Caki2 (cell line): ENCODE measurements at regions not wholly inside any gene's neighbourhood (a gene's known extent, or its start where the extent isn't known, plus 50 kb on each side); places are given as distances from the start of the nearest gene placed in this dataset.

Experiments used
- DNase-seq: peaks from one replicate; pipeline ENCODE4 v3.0.0-alpha.2; 2015; ENCODE audit warnings: low read depth
- in situ Hi-C: cut with HindIII; loops from 2 replicates; pipeline ENCODE4 v1.10.0; 2016; ENCODE audit warnings: low sequenced_read_pairs, low pct_unique_long_range_greater_than_20kb, mixed read lengths

- in situ Hi-C loops, result no loop called here
Observed at GRCh38 chr5:175309218-175309810, 134.7 kb downstream of the DRD1 start.

GRCh38 chr5:175308701-175309100, 135.3 kb downstream of the DRD1 start:
- in situ Hi-C loops, result no loop called here

More at GRCh38 chr5:175309218-175309810, 134.7 kb downstream of the DRD1 start:
- DNase-seq, result no peak

GRCh38 chr5:175306381-175306780, 137.6 kb downstream of the DRD1 start:
- in situ Hi-C loops, result no loop called here
- no peak for DNase-seq

More at GRCh38 chr5:175308701-175309100, 135.3 kb downstream of the DRD1 start:
- DNase-seq, result no peak

GRCh38 chr5:175305251-175305650, 138.7 kb downstream of the DRD1 start:
- in situ Hi-C loops, result no loop called here
- DNase-seq, result no peak

- in situ Hi-C loops, result no loop called here
Observed at GRCh38 chr5:175290379-175290778, 153.6 kb downstream of the DRD1 start.

GRCh38 chr5:175288048-175288621, 155.8 kb downstream of the DRD1 start:
- in situ Hi-C loops, result no loop called here
- DNase-seq, result peak; percentile 96

More at GRCh38 chr5:175290379-175290778, 153.6 kb downstream of the DRD1 start:
- DNase-seq, result no peak

GRCh38 chr5:175286981-175287380, 157.0 kb downstream of the DRD1 start:
- no peak for DNase-seq
- in situ Hi-C loops, result no loop called here

GRCh38 chr5:175285261-175285660, 158.7 kb downstream of the DRD1 start:
- in situ Hi-C loops, result no loop called here
- no peak for DNase-seq

GRCh38 chr5:175284806-175285205, 159.2 kb downstream of the DRD1 start:
- DNase-seq, result no peak
- in situ Hi-C loops, result no loop called here

GRCh38 chr5:175282611-175283225, 161.3 kb downstream of the DRD1 start:
- DNase-seq, result peak; percentile 6
- in situ Hi-C loops, result no loop called here

GRCh38 chr5:175281714-175282113, 162.3 kb downstream of the DRD1 start:
- DNase-seq, result no peak
- in situ Hi-C loops, result no loop called here

GRCh38 chr5:175281257-175281656, 162.7 kb downstream of the DRD1 start:
- in situ Hi-C loops, result no loop called here
- no peak for DNase-seq

GRCh38 chr5:175279506-175279905, 164.5 kb downstream of the DRD1 start:
- in situ Hi-C loops, result no loop called here

GRCh38 chr5:175275748-175276147, 168.2 kb downstream of the DRD1 start:
- no peak for DNase-seq
- in situ Hi-C loops, result no loop called here

More at GRCh38 chr5:175279506-175279905, 164.5 kb downstream of the DRD1 start:
- DNase-seq, result no peak

- in situ Hi-C loops, result no loop called here
- DNase-seq, result no peak
Observed at GRCh38 chr5:175275097-175275496, 168.9 kb downstream of the DRD1 start.

GRCh38 chr5:175274171-175274570, 169.8 kb downstream of the DRD1 start:
- DNase-seq, result no peak

GRCh38 chr5:175264406-175264805, 179.6 kb downstream of the DRD1 start:
- in situ Hi-C loops, result no loop called here
- no peak for DNase-seq

More at GRCh38 chr5:175274171-175274570, 169.8 kb downstream of the DRD1 start:
- in situ Hi-C loops, result no loop called here

GRCh38 chr5:175263776-175264175, 180.2 kb downstream of the DRD1 start:
- in situ Hi-C loops, result no loop called here
- no peak for DNase-seq

GRCh38 chr5:175261526-175261925, 182.5 kb downstream of the DRD1 start:
- no peak for DNase-seq

GRCh38 chr5:175261037-175261436, 182.9 kb downstream of the DRD1 start:
- in situ Hi-C loops, result no loop called here
- no peak for DNase-seq

More at GRCh38 chr5:175261526-175261925, 182.5 kb downstream of the DRD1 start:
- in situ Hi-C loops, result no loop called here
